Mucosa of gallbladder (tissue), 1 donor: ENCODE measurements at regions not wholly inside any gene's neighbourhood (a gene's known extent, or its start where the extent isn't known, plus 50 kb on each side); places are given as distances from the start of the nearest gene placed in this dataset.
"Not testable (repeated sequence)": the region's sequence is repeated elsewhere in the genome, so short reads cannot be mapped to it uniquely, and the experiment has no call there.

ENCODE experiments used
- DNase-seq: peaks from one replicate; pipeline ENCODE4 v3.0.0-alpha.2; 2020; ENCODE audit warnings: low spot score
- donor health status: DM: no; HTN: no; CAD: no.

- not testable (repeated sequence) for DNase-seq
These were observed 755.2 kb upstream of the ADGRB3 start for GRCh38 chr6:67879928-67880327.

- not testable (repeated sequence) for DNase-seq
These were observed 755.8 kb upstream of the ADGRB3 start for GRCh38 chr6:67879105-67879904.

GRCh38 chr6:67878216-67878615 lies 756.9 kb upstream of the ADGRB3 start:
- DNase-seq: not testable (repeated sequence)

- DNase-seq: no peak
These were observed 757.8 kb upstream of the ADGRB3 start for GRCh38 chr6:67877288-67877687.

- no peak for DNase-seq
These were observed 759.2 kb upstream of the ADGRB3 start for GRCh38 chr6:67875877-67876383.

GRCh38 chr6:67870321-67870720 lies 764.8 kb upstream of the ADGRB3 start:
- DNase-seq: no peak

GRCh38 chr6:67863346-67863745 lies 771.7 kb upstream of the ADGRB3 start:
- DNase-seq: no peak

- no peak for DNase-seq
These were observed 781.0 kb upstream of the ADGRB3 start for GRCh38 chr6:67854098-67854497.

GRCh38 chr6:67839818-67840217 lies 795.3 kb upstream of the ADGRB3 start:
- no peak for DNase-seq

- no peak for DNase-seq
These were observed 809.7 kb upstream of the ADGRB3 start for GRCh38 chr6:67825201-67825895.

- DNase-seq: no peak
These were observed 816.8 kb upstream of the ADGRB3 start for GRCh38 chr6:67818322-67818721.

- DNase-seq: no peak
These were observed 819.5 kb upstream of the ADGRB3 start for GRCh38 chr6:67815623-67816022.

GRCh38 chr6:67814262-67814661 lies 820.8 kb upstream of the ADGRB3 start:
- DNase-seq: no peak

- no peak for DNase-seq
These were observed 822.4 kb upstream of the ADGRB3 start for GRCh38 chr6:67812693-67813092.

- no peak for DNase-seq
These were observed 823.0 kb upstream of the ADGRB3 start for GRCh38 chr6:67812125-67812524.

GRCh38 chr6:67811239-67812037 lies 823.6 kb upstream of the ADGRB3 start:
- DNase-seq: no peak

- DNase-seq: not testable (repeated sequence)
These were observed 830.3 kb upstream of the ADGRB3 start for GRCh38 chr6:67804808-67805207.

- DNase-seq: no peak
These were observed 832.3 kb upstream of the ADGRB3 start for GRCh38 chr6:67802771-67803170.

GRCh38 chr6:67792996-67793395 lies 842.1 kb upstream of the ADGRB3 start:
- DNase-seq: no peak

- DNase-seq: no peak
These were observed 844.5 kb upstream of the ADGRB3 start for GRCh38 chr6:67790569-67790968.

GRCh38 chr6:67787119-67787518 lies 848.0 kb upstream of the ADGRB3 start:
- not testable (repeated sequence) for DNase-seq

- DNase-seq: no peak
These were observed 855.2 kb upstream of the ADGRB3 start for GRCh38 chr6:67779876-67780275.
